ENCODE measurements at regions not wholly inside any gene's neighbourhood (a gene's known extent, or its start where the extent isn't known, plus 50 kb on each side); places are given as distances from the start of the nearest gene placed in this dataset.

DNA sequence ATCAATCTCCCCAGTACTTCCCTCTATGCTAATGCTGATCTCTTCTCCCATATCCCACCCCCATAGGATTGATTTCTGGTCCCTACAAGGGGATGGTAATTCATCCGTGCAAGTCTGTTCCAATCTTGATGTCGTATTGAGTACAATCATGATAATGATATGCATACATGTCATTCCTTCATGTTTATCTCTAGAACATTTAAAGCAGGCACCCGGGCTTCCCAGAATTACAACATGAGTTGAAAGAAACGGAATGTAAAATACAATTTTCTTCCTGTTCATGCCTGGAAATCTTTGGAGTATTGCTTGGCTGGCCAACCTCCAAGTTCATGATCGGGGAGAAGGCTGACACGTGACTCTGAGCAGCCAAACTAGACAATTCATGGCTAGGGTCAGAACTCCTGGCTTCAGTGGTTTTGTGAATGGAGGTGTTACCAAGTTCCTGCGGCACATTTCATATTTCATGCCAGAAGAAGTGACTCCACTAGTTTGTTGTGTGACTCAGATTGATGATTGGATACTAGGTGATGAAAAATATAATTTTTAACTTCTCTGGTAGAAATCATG is 66.6 kb downstream of the C9orf152 start:
- peak overlapping the region in 1 of 2 experiments; percentile 76; a peak in 2 of 4 replicates for H4K8ac ChIP-seq (ENCODE audit: low read depth in 2 of 2, low read length in 2 of 2)
- H3K9ac ChIP-seq (ENCODE audit: low read depth, low read length), result no peak overlapping the region
- DNase-seq (peak; percentile 99), ATAC-seq (ENCODE audit: low read depth) (peak; percentile 59)
- peak overlapping the region; percentile 79 for H2AK5ac ChIP-seq (ENCODE audit: low read depth, low read length)
- no peak overlapping the region for H2AFZ ChIP-seq (replicated peaks; ENCODE audit: low read length, poor library complexity)
- peak overlapping the region; percentile 20; the same call in 1 of the 2 replicates for H4K91ac ChIP-seq (ENCODE audit: insufficient read depth, low read depth, low read length)
- H2BK15ac ChIP-seq (ENCODE audit: low read depth, low read length), result peak overlapping the region; percentile 47; the same call in 2 of the 3 replicates
- no peak overlapping the region for H3K4me3 ChIP-seq (ENCODE audit: insufficient read depth, low read depth, low read length)
- peaks cover 92% of the 10 kb centered on the region for H4K20me1 ChIP-seq (ENCODE audit: insufficient read depth, low read length)
- 0 out of 2 replicates have a peak overlapping the region, but pooled peaks have one; percentile 16 for H3K56ac ChIP-seq (ENCODE audit: extremely low read depth, insufficient read depth, low read length)
- peaks cover 52% of the 10 kb centered on the region for H3K9me1 ChIP-seq (ENCODE audit: insufficient read depth, low read length)
- H2AK9ac ChIP-seq (replicated peaks; ENCODE audit: low read depth, low read length, poor library complexity), result peak overlapping the region; percentile 71
- peak overlapping the region; percentile 60 for H3K4me2 ChIP-seq (ENCODE audit: low read depth, low read length)
- peaks cover 26 to 83% of the 10 kb centered on the region in 2 experiments for H3K79me1 ChIP-seq (ENCODE audit: low read depth in 1 of 2, low read length in 2 of 2)
- H3K27me3 ChIP-seq (ENCODE audit: control insufficient read depth, insufficient read depth, low read length), result no peaks in the 10 kb centered on the region
- H2BK5ac ChIP-seq (ENCODE audit: low read depth, low read length, poor library complexity, severe bottlenecking), result peak overlapping the region; percentile 89
- peaks cover 31% of the 10 kb centered on the region for H3K36me3 ChIP-seq (ENCODE audit: control insufficient read depth, insufficient read depth, low read length)
- peak overlapping the region; percentile 55 for H4K5ac ChIP-seq (ENCODE audit: low read depth, low read length)
- H2BK120ac ChIP-seq (ENCODE audit: low read depth, low read length), result peak overlapping the region; percentile 86
- in situ Hi-C loops (cut with MboI; ENCODE audit: low sequenced_read_pairs), result no loop called here
- peak overlapping the region; percentile 93 for H3K14ac ChIP-seq (replicated peaks; ENCODE audit: low read depth, low read length)
- H3K9me3 ChIP-seq (ENCODE audit: control insufficient read depth, insufficient read depth, low read length), result no peaks in the 10 kb centered on the region
- H3K23ac ChIP-seq (ENCODE audit: low read depth, low read length), result peak overlapping the region; percentile 57
- ChIA-PET POLR2A (ENCODE audit: unreplicated experiment) (no interaction called here), CTCF (no interaction called here)
- peak overlapping the region; percentile 38 for H3K18ac ChIP-seq (ENCODE audit: low read depth, low read length)
- no CpG with 5 or more reads among the region's 7 CpGs for WGBS, 2 experiments (ENCODE audit: extremely low coverage in 2 of 2, insufficient read length in 1 of 2)
- peak overlapping the region; percentile 89 for H3K27ac ChIP-seq (ENCODE audit: insufficient read depth, low read length)
- dilution Hi-C loops (cut with HindIII; ENCODE audit: low sequenced_read_pairs, unreplicated experiment), result no loop called here
- peak overlapping the region; percentile 85 for H2BK20ac ChIP-seq (ENCODE audit: low read depth, low read length)
- intact Hi-C loops (cut with micrococcal nuclease), result loop anchor here (2.0 kb wide), 1 partner anchor 91 kb away; no protein-coding TSS in a partner anchor
- peaks cover 37% of the 10 kb centered on the region for H3K4me1 ChIP-seq (ENCODE audit: control insufficient read depth, insufficient read depth, low read length)
- BruUV-seq (replicated peaks), result no TSS peak
- H3K4ac ChIP-seq (ENCODE audit: low read depth, low read length), result peak overlapping the region; percentile 86
- peak; percentile 34; the same call in 1 of the 2 replicates for TF ChIP-seq NFE2L2 (IDR thresholded peaks at IDR 0.05; ENCODE audit: low read depth, low read length)
- TF ChIP-seq MAFK (IDR thresholded peaks at IDR 0.05; ENCODE audit: low read depth, low read length), result peak; percentile 35; the same call in 1 of the 2 replicates
- TF ChIP-seq SMC3 (IDR thresholded peaks at IDR 0.05; ENCODE audit: low read depth, low read length), result 0 out of 2 replicates have a peak, but pooled peaks have one; percentile 7
- no peak for TF ChIP-seq RFX5 (IDR thresholded peaks at IDR 0.05; ENCODE audit: low read depth, low read length)
- TF ChIP-seq, protein P1, sequence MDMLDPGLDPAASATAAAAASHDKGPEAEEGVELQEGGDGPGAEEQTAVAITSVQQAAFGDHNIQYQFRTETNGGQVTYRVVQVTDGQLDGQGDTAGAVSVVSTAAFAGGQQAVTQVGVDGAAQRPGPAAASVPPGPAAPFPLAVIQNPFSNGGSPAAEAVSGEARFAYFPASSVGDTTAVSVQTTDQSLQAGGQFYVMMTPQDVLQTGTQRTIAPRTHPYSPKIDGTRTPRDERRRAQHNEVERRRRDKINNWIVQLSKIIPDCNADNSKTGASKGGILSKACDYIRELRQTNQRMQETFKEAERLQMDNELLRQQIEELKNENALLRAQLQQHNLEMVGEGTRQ (IDR thresholded peaks at IDR 0.05; ENCODE audit: low read depth, low read length), result peak; percentile 35; the same call in 1 of the 2 replicates
- 0 out of 2 replicates have a peak, but pooled peaks have one; percentile 24 for TF ChIP-seq MAZ (IDR thresholded peaks at IDR 0.05; ENCODE audit: borderline replicate concordance, low read depth, low read length)
- peak; percentile 79 for TF ChIP-seq CEBPB (IDR thresholded peaks at IDR 0.05; ENCODE audit: low read depth, low read length)
- TF ChIP-seq, protein P2, sequence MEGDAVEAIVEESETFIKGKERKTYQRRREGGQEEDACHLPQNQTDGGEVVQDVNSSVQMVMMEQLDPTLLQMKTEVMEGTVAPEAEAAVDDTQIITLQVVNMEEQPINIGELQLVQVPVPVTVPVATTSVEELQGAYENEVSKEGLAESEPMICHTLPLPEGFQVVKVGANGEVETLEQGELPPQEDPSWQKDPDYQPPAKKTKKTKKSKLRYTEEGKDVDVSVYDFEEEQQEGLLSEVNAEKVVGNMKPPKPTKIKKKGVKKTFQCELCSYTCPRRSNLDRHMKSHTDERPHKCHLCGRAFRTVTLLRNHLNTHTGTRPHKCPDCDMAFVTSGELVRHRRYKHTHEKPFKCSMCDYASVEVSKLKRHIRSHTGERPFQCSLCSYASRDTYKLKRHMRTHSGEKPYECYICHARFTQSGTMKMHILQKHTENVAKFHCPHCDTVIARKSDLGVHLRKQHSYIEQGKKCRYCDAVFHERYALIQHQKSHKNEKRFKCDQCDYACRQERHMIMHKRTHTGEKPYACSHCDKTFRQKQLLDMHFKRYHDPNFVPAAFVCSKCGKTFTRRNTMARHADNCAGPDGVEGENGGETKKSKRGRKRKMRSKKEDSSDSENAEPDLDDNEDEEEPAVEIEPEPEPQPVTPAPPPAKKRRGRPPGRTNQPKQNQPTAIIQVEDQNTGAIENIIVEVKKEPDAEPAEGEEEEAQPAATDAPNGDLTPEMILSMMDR (conservative IDR thresholded peaks at IDR 0.05; ENCODE audit: low read depth, low read length), result no peak
- TF ChIP-seq RAD21 (IDR thresholded peaks at IDR 0.05; ENCODE audit: low read length), result peak; percentile 14; the same call in 1 of the 2 replicates
- TF ChIP-seq POLR2A (IDR thresholded peaks at IDR 0.05; ENCODE audit: low read depth, low read length), result 0 out of 2 replicates have a peak, but pooled peaks have one; percentile 39
- TF ChIP-seq FOS (IDR thresholded peaks at IDR 0.05; ENCODE audit: low read depth, low read length), result peak; percentile 50
- TF ChIP-seq BHLHE40 (IDR thresholded peaks at IDR 0.05; ENCODE audit: low read depth, low read length), result peak; percentile 85
- TF ChIP-seq, protein P3, sequence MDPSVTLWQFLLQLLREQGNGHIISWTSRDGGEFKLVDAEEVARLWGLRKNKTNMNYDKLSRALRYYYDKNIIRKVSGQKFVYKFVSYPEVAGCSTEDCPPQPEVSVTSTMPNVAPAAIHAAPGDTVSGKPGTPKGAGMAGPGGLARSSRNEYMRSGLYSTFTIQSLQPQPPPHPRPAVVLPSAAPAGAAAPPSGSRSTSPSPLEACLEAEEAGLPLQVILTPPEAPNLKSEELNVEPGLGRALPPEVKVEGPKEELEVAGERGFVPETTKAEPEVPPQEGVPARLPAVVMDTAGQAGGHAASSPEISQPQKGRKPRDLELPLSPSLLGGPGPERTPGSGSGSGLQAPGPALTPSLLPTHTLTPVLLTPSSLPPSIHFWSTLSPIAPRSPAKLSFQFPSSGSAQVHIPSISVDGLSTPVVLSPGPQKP (IDR thresholded peaks at IDR 0.05; ENCODE audit: borderline replicate concordance, low read depth, low read length), result no peak
- no peak; the same call in 1 of the 2 replicates for TF ChIP-seq CHD1 (IDR thresholded peaks at IDR 0.05; ENCODE audit: low read depth, low read length)
- peak; percentile 59; the same call in 1 of the 2 replicates for TF ChIP-seq MXI1 (IDR thresholded peaks at IDR 0.05; ENCODE audit: borderline replicate concordance, low read depth, low read length)

All from IMR-90 (cell line).